Activated CD8-positive, alpha-beta T cell treated with anti-CD3 and anti-CD28 coated beads, Interleukin-2, amount 10 ng/mL, durations not matched to agents 7 days and 5 days (primary cell): ENCODE measurements at regions not wholly inside any gene's neighbourhood (a gene's known extent, or its start where the extent isn't known, plus 50 kb on each side); places are given as distances from the start of the nearest gene placed in this dataset.
A peak's percentile ranks its signal among the peaks of the same experiment; 100 is the strongest.

Experiments used
- ATAC-seq: fragments of 150-1000 bp; cut with Tn5 transposase; one replicate; pipeline ENCODE4 v1.10.0; 2021; ENCODE audit warnings: moderate library complexity
- CTCF ChIA-PET: fragments of 350-600 bp; sonication (Branson Sonifier 250); formaldehyde crosslinking; loops from one replicate; lab custom pipeline; 2021; ENCODE audit warnings: antibody characterized with exemption; lab: Charles Lee
- POLR2A ChIA-PET: fragments of 350-600 bp; sonication (Branson Sonifier 250); formaldehyde crosslinking; loops from one replicate; lab custom pipeline; 2021; ENCODE audit warnings: antibody characterized with exemption; lab: Charles Lee
- DNase-seq: peaks from one replicate; pipeline ENCODE4 v3.0.0-alpha.2; 2020
- H3K27ac Mint-ChIP-seq: one replicate; pipeline ENCODE4 v1.8.0; 2021; ENCODE audit warnings: mild to moderate bottlenecking, mixed read lengths
- H3K27me3 Mint-ChIP-seq: one replicate; pipeline ENCODE4 v1.8.0; 2021; ENCODE audit warnings: low read depth, mixed read lengths
- H3K36me3 Mint-ChIP-seq: one replicate; pipeline ENCODE4 v1.8.0; 2021; ENCODE audit warnings: low read depth, mixed read lengths
- H3K4me1 Mint-ChIP-seq: one replicate; pipeline ENCODE4 v1.8.0; 2021; ENCODE audit warnings: low read depth, mixed read lengths
- H3K4me3 Mint-ChIP-seq: one replicate; pipeline ENCODE4 v1.8.0; 2021; ENCODE audit warnings: mild to moderate bottlenecking, mixed read lengths
- H3K9me3 Mint-ChIP-seq: one replicate; pipeline ENCODE4 v1.8.0; 2022; ENCODE audit warnings: mixed read lengths; ENCODE audit not compliant: insufficient read depth

DNA sequence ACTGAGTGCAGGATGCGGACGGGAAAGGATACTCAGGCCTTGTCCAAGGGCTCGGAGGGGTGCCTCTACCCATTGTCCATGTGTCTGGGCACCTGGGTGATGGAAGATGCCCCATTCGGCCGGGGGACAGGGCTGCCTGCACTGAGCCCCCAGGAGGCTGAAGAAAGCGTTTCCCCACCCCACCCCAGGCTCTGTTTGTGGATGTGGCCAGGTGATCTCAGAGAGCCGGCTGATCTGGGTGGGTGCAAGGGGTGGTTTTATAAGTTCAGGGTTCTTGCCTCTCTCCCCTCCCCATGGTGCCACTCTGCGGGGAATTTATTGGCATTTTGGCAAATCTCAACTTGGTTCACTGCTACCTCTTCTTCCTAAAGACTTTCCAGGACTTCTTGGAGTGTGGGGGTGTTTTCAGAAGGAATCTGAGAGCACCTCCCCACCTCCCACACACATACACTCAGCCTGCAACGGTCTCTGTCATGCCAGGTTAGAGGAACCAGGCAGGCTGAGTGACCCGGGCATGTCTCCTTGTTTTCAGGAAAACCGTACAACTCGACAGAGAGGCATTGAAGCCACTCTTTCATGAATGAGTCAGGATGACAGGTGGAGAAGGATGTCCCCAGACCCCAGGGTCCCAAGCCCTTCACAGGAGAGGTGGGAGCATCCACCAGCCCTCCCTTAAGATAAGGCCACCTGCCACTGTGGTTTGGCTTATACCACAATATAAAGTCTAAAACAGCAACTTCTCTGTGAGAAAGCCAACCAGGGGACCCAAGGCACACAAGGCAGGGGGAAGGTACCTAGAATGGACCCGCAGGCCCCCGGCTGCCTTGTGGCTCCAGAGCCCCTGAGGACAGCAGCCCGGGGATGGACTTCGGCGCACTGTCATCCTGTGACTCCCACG lies 174.9 kb downstream of the ETS2 start:
- CTCF ChIA-PET = interaction anchor here (1.5 kb wide), 1 partner anchor 24 kb away, joined by 5 read pairs; no protein-coding TSS in a partner anchor
- H3K36me3 Mint-ChIP-seq = no peaks in the 10 kb centered on the region
- H3K9me3 Mint-ChIP-seq = no peaks in the 10 kb centered on the region
- peaks cover 58% of the 10 kb centered on the region for H3K4me1 Mint-ChIP-seq
- H3K4me3 Mint-ChIP-seq = no peak overlapping the region
- DNase-seq (no peak), ATAC-seq (no peak)
- no peaks in the 10 kb centered on the region for H3K27me3 Mint-ChIP-seq
- H3K27ac Mint-ChIP-seq = peak overlapping the region; percentile 26
- POLR2A ChIA-PET = no interaction called here

DNA sequence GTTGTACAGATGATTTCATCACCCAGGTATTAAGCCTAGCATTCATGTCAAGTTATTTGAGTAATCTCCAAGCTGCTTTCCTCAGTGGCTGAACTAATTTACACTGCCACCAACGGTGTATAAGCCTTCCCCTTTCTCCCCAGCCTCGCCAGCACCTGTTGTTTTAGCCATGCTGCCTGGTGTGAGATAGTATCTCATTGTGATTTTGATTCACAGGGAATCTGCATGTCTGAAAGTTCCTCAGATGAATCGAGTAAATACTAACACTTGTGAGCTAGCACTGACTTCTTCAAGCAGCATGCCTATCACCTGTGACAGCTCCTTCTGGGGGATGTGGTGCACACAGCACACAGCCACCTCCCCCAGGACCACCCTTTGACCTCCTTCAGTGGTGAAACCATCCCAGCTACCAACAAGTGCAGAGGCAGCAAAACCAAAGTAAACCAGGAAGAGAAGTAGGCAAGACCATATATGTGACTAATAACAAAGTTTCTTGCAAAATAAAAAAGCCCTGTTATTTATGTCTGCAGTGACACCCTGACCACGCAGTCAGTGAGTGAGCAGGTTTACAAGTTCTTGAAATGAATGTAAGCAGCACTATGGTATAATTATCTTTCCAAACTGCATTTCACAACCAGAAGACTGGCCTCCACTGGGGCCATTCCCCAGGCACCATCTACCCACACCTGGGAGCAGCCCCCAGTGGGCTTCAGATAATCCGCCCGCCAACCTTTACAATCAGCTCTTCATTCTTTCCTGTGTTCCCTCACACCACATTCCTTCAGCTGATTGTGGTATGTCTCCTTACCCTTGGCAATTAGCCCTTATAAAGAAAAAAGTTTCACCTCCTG lies 173.8 kb downstream of the ETS2 start:
- Mint-ChIP-seq H3K9me3 (no peaks in the 10 kb centered on the region), H3K4me1 (peaks cover 46% of the 10 kb centered on the region), H3K27me3 (no peaks in the 10 kb centered on the region), H3K36me3 (no peaks in the 10 kb centered on the region), H3K27ac (peak overlapping the region; percentile 6), H3K4me3 (no peak overlapping the region)
- ChIA-PET CTCF (interaction anchor here (1.2 to 1.5 kb wide), 2 partner anchors 20 to 23 kb away, joined by 5 to 6 read pairs; no protein-coding TSS in a partner anchor), POLR2A (no interaction called here)
- ATAC-seq (peak; percentile 68), DNase-seq (peak; percentile 46)

DNA sequence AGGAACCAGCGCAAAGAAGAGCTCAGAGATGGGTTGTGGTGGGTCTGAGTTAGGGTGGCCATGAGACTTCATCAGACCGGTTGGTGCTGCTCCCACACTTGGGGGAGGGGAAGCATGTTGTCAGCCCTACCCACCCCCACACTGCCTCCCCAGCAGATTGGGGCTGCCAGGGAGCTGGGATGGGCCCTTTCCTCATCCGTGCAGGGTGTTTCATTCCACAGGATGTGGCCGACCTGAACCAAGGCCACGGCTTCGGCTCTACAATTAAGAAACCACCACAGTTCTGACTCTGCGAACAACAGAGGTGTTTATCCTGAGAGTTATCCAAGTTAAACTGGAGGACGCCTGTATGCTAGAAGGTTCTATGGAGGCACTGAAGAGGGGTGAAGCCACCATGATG lies 171.2 kb downstream of the ETS2 start:
- Mint-ChIP-seq H3K27me3 (no peaks in the 10 kb centered on the region), H3K4me1 (peaks cover 35% of the 10 kb centered on the region), H3K4me3 (no peak overlapping the region), H3K36me3 (no peaks in the 10 kb centered on the region), H3K27ac (no peak overlapping the region), H3K9me3 (no peaks in the 10 kb centered on the region)
- DNase-seq = no peak
- POLR2A ChIA-PET = no interaction called here
- ATAC-seq = no peak
- CTCF ChIA-PET = no interaction called here

DNA sequence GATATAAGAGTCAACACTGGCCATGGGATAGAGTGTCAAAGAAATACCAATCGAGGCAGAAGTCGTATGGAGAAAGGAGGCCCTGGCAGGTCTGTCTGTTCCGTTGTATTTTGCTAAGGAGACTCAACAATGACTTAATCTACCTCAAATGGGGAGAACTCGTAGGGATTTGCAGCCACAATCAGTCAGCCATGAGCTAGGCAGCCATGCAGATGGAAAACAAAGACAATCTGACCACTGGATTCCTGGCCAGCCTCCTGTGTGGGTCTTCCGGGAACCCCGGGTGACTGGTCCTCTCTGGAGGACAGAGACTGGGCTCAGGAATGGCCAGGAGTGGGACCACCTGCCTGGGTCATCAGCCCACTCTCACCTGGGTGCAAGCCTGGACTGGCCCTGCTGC lies 167.8 kb downstream of the ETS2 start:
- CTCF ChIA-PET = interaction anchor here (1.1 kb wide), 1 partner anchor 239 kb away, joined by 3 read pairs; no protein-coding TSS in a partner anchor

DNA sequence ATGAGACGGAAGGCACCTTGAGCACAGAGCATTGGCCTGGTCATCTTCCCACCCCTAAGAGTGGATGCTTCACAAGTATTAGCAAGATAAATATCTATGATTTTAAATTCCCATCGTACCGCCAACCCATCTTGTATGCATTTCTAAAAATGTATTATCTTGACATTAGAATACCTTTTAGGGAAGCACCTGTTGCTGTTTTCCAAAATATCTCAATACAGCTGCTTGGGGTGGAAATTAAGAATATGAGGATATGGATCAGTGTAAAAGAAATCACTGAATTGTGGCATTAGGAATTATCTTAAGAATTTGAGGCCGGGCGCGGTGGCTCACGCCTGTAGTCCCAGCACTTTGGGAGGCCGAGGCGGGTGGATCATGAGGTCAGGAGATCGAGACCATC lies 166.3 kb downstream of the ETS2 start:
- Mint-ChIP-seq H3K4me3 (no peak overlapping the region), H3K27ac (no peak overlapping the region), H3K27me3 (no peaks in the 10 kb centered on the region), H3K36me3 (no peaks in the 10 kb centered on the region), H3K4me1 (peaks cover 11% of the 10 kb centered on the region), H3K9me3 (no peaks in the 10 kb centered on the region)
- CTCF ChIA-PET = no interaction called here
- POLR2A ChIA-PET = no interaction called here
- DNase-seq = no peak
- ATAC-seq = no peak

More for the DNA sequence above, 167.8 kb downstream of the ETS2 start:
- no peak for ATAC-seq
- Mint-ChIP-seq H3K27ac (no peak overlapping the region), H3K4me1 (peaks cover 11% of the 10 kb centered on the region), H3K4me3 (no peak overlapping the region), H3K36me3 (no peaks in the 10 kb centered on the region), H3K9me3 (no peaks in the 10 kb centered on the region), H3K27me3 (no peaks in the 10 kb centered on the region)
- DNase-seq = no peak
- POLR2A ChIA-PET = no interaction called here

DNA sequence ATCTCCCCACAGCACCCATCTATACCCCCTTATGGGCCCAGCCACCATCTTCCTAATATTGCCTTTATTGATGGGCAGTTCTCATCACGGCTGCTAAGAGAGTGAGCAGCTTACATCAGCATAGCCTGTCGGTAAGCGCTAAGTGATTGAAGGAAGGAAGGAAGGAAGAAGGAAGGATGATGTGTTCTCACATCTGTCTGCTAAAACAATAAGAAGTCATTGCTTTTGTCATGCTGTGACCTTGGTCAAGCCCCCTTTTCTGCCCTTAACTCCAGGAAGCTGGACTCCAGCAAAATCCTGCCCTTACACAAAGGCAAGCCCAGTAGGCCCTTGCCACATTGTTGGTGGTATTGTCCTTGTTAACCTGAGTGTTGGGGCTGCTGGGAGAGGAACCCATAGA lies 165.0 kb downstream of the ETS2 start:
- no peaks in the 10 kb centered on the region for H3K36me3 Mint-ChIP-seq
- no peaks in the 10 kb centered on the region for H3K27me3 Mint-ChIP-seq
- H3K4me1 Mint-ChIP-seq = peaks cover 6% of the 10 kb centered on the region
- DNase-seq = no peak
- H3K9me3 Mint-ChIP-seq = no peaks in the 10 kb centered on the region
- H3K27ac Mint-ChIP-seq = no peak overlapping the region
- H3K4me3 Mint-ChIP-seq = no peak overlapping the region
- ChIA-PET CTCF (no interaction called here), POLR2A (no interaction called here)
- no peak for ATAC-seq

DNA sequence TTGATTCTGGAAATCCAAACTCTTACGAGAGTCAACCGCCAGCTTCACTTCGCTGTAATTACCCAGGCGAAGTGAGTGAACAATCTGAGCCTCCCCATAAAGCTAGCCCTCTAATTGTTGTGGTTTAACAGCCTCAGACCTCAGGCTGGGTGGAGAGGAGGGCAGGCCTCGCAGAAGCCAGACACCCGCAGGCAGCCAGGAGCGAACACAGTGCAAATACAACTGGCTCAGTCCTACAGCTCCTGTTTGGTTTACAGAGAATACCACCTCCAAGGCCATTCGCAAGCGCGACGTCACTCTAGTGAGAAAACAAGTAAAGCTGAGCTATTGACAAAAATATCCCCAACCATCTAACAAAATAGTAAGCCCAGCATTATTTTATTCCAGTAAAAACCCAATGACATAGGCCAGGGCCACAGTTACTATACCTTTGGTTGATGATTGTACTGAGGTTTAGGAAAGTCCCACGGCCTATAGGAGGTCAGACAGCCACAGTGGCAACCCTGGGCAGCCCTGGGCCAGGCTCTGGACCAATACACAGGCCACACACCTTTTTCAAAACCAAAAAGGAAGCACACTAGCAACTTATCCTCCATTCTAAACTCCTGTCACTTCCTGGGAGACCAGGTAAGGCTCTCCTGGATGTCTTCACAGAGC lies 163.3 kb downstream of the ETS2 start:
- Mint-ChIP-seq H3K4me1 (peaks cover 6% of the 10 kb centered on the region), H3K27ac (no peak overlapping the region), H3K36me3 (no peaks in the 10 kb centered on the region), H3K9me3 (no peaks in the 10 kb centered on the region), H3K27me3 (no peaks in the 10 kb centered on the region), H3K4me3 (no peak overlapping the region)
- POLR2A ChIA-PET = no interaction called here
- DNase-seq (no peak), ATAC-seq (no peak)
- CTCF ChIA-PET = no interaction called here

DNA sequence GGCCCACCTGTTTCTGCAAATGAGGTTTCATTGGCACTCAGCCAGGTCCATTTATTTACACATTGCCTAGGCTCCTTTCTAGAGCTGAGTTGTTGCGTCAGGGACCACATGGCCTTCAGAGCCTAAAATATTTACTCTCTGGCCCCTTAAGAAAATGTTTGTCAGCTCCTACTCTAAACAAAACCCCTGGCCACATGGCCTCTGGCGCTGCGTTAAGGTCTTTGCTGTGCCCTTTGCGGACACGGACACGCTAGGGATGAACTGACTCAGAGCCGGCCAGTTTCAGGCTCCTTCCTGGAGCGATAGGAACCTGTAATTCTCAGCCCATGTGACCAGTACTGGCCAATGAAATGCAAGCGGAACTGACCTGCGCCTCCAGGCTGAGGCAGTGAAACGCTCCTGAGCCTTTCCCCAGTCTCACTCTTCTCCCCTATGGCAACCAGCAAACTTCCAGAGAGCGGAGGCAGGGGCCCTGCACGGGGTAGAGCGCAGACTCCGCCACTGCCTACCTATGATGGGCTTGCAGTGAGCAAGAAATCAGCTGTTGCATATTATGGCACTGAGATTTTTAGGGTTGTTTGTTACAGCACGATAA lies 160.3 kb downstream of the ETS2 start:
- Mint-ChIP-seq H3K36me3 (no peaks in the 10 kb centered on the region), H3K27me3 (no peaks in the 10 kb centered on the region), H3K4me1 (peaks cover 6% of the 10 kb centered on the region), H3K9me3 (no peaks in the 10 kb centered on the region), H3K4me3 (no peak overlapping the region), H3K27ac (no peak overlapping the region)
- CTCF ChIA-PET = no interaction called here
- POLR2A ChIA-PET = no interaction called here
- no peak for DNase-seq
- ATAC-seq = no peak

DNA sequence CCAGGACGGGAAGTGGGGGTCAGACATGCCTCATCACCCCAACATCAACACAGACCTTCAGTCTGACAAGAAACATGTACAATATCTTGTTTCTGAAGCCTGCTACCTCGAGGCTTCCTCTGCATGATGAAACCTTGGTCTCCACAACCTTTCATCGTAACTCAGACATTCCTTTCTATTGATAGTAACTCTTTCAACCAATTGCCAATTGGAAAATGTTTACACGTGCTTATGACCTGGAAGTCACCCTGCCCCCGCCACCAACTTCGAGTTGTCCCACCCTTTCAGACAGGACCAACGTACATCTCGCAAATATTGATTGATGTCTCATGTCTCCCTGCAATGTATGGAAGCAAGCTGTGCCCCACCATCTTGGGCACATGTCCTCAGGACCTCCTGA lies 159.5 kb downstream of the ETS2 start:
- ChIA-PET POLR2A (no interaction called here), CTCF (no interaction called here)
- ATAC-seq = no peak
- peaks cover 3% of the 10 kb centered on the region for H3K9me3 Mint-ChIP-seq
- DNase-seq = no peak
- no peak overlapping the region for H3K4me3 Mint-ChIP-seq
- H3K36me3 Mint-ChIP-seq = no peaks in the 10 kb centered on the region
- peaks cover 6% of the 10 kb centered on the region for H3K4me1 Mint-ChIP-seq
- no peaks in the 10 kb centered on the region for H3K27me3 Mint-ChIP-seq
- no peak overlapping the region for H3K27ac Mint-ChIP-seq

DNA sequence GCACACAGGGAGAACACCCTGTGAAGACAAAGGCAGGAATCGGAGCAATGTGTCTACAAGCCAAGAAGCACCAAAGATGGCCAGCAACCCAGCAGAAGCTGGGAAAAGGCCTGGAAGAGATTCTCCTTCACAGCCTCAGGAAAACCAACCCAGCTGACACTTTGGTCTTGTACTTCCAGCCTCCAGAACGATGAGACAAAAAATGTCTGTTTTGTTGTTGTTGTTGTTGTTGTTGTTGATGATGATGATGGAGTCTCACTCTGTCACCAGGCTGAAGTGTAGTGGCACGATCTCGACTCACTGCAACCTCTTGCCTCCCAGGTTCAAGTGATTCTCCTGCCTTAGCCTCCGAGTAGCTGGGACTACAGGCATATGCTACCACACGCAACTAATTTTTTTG lies 157.3 kb downstream of the ETS2 start:
- CTCF ChIA-PET = no interaction called here

DNA sequence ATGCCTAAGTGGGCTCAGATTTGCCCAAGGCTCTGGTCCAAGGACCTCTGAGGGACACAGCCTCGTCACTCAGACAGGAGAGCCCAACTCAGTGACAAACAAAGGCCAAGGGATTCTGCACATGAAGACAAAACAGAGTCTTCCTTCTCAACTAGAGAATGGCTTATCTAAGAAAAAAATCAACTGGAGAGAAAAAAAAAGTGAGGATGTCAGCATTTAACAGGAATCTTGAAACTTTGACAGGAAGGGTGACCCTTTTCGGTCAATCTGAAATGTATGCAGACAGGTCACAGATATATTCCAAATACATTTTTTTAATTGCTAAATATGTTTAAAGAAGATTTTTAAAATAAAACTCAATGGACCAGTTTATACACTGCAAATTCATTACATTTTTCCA lies 154.5 kb downstream of the ETS2 start:
- ChIA-PET POLR2A (interaction anchor here (0.6 kb wide), 1 partner anchor 15 kb away, joined by 3 read pairs; no protein-coding TSS in a partner anchor), CTCF (interaction anchor here (2.1 kb wide), 1 partner anchor 19 kb away, joined by 6 read pairs; no protein-coding TSS in a partner anchor)
- Mint-ChIP-seq H3K4me1 (peaks cover 33% of the 10 kb centered on the region), H3K27ac (no peak overlapping the region), H3K4me3 (no peak overlapping the region), H3K27me3 (no peaks in the 10 kb centered on the region), H3K36me3 (no peaks in the 10 kb centered on the region), H3K9me3 (peaks cover 5% of the 10 kb centered on the region)
- no peak for DNase-seq
- no peak for ATAC-seq

More for the DNA sequence above, 157.3 kb downstream of the ETS2 start:
- no peaks in the 10 kb centered on the region for H3K36me3 Mint-ChIP-seq
- peaks cover 5% of the 10 kb centered on the region for H3K9me3 Mint-ChIP-seq
- DNase-seq = no peak
- no peak overlapping the region for H3K27ac Mint-ChIP-seq
- ATAC-seq = no peak
- H3K4me3 Mint-ChIP-seq = no peak overlapping the region
- POLR2A ChIA-PET = interaction anchor here (0.6 kb wide), 1 partner anchor 107 kb away, joined by 3 read pairs; no protein-coding TSS in a partner anchor
- H3K27me3 Mint-ChIP-seq = no peaks in the 10 kb centered on the region
- H3K4me1 Mint-ChIP-seq = peaks cover 20% of the 10 kb centered on the region
